HG03469 (cell line): ENCODE measurements at regions not wholly inside any gene's neighbourhood (a gene's known extent, or its start where the extent isn't known, plus 50 kb on each side); places are given as distances from the start of the nearest gene placed in this dataset.

ENCODE experiments used
- ATAC-seq: cut with Tn5 transposase; IDR thresholded peaks from one replicate; pipeline ENCODE4 v1.9.1; 2021; ENCODE audit warnings: mild to moderate bottlenecking, moderate library complexity, moderate number of reproducible peaks; ENCODE audit not compliant: unreplicated experiment

- ATAC-seq, result no peak
Measured at GRCh38 chr7:32347244-32347828, 142.8 kb downstream of the LSM5 start.

- ATAC-seq, result no peak
Measured at GRCh38 chr7:32346253-32346652, 143.9 kb downstream of the LSM5 start.

DNA sequence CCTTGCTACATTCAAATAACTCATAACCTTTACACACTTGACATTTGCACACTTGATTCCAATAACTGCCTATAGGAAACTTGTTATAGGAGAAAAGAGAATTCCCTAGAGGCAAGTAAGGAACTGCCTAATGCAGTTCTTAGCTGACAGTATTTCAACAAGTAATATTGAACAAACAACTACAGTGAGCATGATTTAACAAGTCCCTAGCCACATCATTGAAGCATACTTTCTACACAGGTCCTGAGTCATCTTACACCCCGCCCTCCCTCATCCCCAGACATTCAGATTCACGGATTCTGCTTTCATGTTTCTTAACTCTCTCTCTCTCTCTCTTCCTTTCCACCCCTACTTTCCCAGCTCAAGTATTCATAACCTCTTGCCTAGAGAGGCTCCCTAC, 153.5 kb downstream of the LSM5 start:
- no peak for ATAC-seq

DNA sequence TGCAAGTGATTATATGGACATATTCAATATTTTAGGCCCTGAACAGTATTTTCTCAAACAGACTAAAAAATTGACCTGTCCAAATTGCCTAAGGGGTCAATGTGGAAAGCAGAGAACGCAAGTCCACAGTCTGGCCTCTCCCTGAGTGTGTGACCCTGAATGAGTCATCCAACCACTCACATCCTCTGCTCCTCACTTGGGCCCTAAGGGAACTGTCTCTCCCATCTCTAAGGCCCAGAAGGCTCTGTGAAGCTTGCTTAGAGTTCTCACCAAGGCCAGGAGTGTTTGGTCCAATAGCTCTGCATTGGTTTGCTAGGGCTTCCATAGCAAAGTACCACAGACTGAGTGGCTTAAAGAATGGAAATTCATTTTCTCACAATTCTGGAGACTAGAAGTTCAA, 155.1 kb downstream of the LSM5 start:
- no peak for ATAC-seq

DNA sequence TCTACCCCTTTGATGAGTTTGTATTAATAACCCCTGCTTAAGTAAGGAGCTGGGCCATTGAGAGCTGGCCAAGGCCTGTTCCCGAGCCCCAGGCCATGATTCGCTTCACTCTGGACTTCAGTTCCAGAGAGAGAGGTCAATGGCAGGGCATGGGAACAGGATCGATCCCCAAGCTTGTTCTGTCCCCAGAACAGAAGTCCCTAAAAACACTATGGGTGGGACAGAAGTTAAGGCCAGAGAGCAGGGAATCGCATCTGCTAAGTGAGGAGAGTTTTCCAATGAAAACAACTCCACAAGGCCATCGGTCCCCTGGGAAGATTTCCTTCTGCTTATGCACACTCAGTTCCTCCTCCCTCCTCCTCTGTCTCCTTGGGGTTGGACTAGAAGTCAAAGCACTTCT, 159.6 kb downstream of the LSM5 start:
- no peak for ATAC-seq

DNA sequence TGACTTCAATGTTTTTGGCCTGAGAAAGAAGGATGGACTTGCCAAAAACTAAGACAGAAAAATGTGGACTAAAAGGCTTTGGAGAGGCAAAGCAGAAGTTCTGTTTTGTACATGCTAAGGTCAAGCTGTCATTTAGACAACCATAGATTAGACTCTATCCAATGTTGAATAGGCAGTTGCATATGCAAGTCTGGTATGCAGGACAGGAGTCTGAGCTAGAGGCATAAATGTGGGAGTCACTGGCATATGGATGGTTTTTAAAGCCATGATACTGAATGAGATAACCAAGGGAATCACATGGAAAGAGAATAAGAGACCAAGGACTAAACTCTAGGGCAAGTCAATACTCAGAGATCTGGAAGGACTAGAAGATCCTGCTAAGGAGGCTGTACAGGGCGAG, 164.1 kb downstream of the LSM5 start:
- ATAC-seq, result no peak

DNA sequence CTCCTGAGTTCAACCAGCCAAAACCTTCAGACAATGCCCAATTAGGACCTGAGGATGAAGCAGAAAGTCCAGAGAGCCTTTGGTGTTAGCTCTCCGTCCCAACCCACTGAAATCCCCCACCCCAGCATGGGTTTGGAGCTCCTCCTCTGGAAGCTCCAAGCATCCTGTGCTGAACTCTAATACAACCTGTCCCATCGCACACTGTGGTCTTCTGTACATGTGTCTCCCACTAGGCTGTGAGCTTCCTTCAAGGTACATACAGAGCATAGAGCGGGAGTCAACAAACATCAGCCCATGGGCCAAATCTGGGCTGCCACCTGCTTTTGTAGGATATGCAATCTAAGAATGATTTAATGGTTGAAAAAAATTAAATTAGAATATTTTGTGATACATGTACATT, 166.5 kb downstream of the LSM5 start:
- ATAC-seq, result no peak

GRCh38 chr7:32319012-32319382, 171.2 kb downstream of the LSM5 start:
- ATAC-seq, result no peak

DNA sequence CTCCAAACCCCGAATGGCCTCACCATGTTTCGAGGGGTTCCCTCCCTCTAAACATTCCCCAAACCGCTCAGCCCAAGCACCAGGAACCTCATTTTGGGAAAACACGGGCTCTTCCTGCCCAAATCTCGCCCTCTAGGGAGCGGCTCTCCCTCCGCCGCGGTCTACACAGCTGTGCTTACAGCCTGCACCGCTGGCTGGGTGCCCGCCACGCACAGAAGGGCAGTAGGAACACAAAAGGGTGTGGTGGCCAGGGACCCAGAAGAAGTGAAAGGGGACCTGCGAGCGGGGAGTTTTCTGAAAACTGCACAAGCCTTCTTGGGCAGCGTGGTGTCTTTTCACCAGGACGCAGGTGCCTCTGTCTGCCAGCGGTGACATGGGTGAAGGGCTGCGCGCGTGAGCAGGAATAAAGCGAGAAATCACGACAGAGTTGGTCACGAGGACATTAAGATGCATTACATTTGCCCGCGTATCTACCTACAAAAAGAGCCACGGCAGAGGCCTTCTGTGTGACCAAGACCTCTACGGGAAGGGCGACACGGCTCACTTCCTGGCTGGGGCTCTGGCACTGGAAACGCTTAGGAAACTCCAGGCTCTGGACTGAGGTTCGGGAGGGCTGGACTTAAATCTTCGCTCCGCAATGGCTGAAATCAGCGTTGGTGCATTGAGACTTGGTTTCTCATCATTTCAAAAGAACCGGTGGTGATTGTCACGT, 171.7 kb downstream of the LSM5 start:
- ATAC-seq, result no peak

GRCh38 chr7:32316839-32317238, 173.3 kb downstream of the LSM5 start:
- ATAC-seq, result no peak

GRCh38 chr7:32314761-32315160, 175.4 kb downstream of the LSM5 start:
- no peak for ATAC-seq

GRCh38 chr7:32301427-32301826, 188.8 kb downstream of the LSM5 start:
- no peak for ATAC-seq

DNA sequence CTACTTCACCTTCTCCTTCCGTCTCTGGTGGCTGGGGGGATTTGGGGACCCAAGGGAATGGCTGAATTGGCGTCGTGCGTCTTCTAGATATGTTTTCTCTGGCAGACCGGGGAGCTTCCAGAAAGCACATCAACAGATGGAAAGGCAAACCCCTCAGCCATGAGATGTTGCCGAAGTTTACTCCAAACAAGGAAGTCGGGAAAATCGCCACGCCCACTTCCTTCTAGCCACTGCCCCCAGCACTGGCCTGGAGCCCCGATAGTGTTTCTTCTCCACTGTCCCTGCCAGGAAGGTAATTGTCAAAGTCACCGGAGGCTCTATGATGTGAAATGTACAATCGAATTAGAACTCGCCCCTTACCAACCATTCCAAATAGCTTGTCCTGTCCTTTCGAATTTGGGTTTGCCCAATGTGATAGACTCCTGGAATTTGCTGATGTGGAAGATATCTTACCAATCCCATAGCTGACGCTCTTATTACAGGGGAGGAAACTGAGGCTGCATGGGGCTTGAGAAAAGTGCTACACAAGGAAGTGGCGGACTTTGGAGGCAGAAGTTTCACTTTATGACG, 191.0 kb downstream of the LSM5 start:
- no peak for ATAC-seq

DNA sequence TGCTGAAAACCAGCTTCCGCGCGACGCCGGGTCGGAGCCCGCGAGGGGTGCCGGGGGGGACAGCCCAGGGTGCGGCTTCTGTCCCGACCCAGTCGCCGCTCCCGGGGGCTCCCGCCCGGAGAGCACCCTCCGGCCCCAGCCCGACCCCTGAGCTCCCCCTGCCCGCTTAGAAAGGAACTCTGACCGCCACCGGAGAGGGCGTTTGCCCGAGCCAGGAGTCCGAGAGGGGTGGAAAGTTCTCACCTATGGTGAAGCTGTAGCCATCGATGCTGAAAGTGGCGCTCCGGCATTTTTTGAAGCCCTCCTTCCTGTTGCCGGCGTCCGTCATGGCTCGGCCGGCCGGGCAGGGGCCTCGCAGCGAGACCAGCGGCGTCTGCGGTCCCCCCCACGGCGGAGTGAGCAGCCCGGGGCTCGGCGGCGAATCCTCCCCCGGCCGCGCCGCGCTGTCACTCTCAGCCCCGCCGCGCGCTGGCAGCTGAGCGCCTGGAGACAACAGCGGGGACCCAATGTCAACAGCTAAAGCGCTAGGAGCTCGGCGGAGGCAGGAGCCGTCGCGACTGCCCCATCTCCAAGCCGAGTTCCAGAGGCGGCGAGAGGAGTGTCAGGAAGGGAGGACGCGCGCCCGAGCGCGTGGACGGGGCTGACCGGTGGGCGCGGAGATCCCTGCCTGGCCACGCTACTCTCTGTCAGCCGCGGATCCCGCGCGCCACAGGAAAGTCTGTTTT, 191.6 kb downstream of the LSM5 start:
- no peak for ATAC-seq

DNA sequence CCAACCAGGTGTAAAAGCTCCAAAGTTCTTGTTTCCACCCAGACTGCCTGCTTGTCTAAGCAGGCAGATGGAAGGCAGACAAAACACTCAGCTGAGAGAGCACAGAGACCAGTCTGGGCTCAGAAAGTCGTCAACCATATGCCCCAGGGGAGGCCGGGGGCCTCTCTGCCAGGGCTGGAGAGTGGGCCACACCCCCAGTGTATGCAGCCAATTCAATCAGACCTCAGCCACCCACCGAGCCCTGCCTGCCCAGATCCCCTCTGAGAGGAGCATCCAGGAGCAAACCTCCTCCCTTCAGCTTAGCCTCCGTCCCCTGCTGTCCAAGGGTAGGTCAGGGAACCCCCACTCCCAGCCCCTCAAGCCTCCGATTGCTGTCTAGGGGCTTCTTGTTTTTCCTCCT, 196.3 kb downstream of the LSM5 start:
- no peak for ATAC-seq

GRCh38 chr7:32289651-32290414, 200.3 kb downstream of the LSM5 start:
- ATAC-seq, result no peak

DNA sequence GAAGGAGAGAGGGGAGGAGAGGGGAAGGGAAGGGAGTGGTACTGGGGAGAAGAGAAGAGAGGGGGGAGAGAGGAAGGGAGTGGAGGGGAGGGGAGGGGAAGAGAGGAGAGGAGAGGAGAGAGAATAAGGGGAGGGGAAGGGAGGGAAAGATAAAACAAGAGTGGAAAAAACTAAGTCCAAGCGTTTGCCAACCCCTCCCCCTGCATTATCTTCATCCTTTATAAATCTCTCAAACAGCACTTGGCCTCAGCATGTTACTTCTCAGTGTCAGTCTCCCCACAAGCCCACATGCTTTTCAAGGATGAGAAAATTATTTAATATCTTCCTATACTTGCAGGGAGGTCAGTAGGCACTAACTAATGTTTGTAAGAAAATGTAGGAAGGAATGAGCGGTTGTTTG, 204.5 kb downstream of the LSM5 start:
- no peak for ATAC-seq

GRCh38 chr7:32283546-32283945, 206.6 kb downstream of the LSM5 start:
- no peak for ATAC-seq

- no peak for ATAC-seq
Measured at GRCh38 chr7:32279500-32279899, 209.3 kb upstream of the PDE1C start.

DNA sequence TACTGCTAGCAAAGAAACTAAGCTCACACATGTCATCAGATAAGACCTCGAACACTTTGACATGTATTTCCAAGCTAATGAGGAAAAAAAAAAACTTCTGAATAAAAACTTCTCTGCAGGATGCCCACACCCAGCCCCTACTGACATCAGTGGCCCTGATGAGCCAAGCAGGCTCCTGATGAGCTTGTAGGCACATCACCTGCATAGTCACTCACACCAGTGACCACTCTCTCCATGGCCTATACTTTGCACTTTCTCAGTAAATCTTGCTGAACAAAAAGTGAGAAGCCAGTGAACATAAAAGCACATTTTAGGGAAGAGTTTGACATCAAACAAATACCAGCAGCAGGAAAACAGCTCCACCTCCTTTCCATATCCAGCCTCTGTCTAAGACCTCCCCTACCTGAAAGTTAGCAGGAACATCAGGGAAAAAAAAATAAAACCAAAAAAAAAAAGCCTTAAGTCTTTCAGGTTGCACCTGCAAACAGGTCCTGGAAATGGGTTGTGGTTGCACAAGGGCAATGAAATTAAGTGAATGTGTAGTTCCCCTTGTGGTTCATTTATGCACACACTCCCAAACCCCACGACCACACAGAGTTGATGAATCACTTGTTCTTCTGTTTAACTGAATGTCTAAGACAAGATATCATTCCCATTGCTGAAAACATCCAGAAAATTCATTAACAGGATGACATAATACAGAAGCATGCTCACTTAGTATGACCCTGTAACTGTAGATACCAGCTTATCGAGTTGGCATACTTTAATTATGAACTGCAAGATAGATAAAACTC, 205.2 kb upstream of the PDE1C start:
- ATAC-seq, result no peak
